ENCODE measurements at regions not wholly inside any gene's neighbourhood (a gene's known extent, or its start where the extent isn't known, plus 50 kb on each side); places are given as distances from the start of the nearest gene placed in this dataset.
A peak's percentile ranks its signal among the peaks of the same experiment; 100 is the strongest.
"Not testable (repeated sequence)": the region's sequence is repeated elsewhere in the genome, so short reads cannot be mapped to it uniquely, and the experiment has no call there.

DNA sequence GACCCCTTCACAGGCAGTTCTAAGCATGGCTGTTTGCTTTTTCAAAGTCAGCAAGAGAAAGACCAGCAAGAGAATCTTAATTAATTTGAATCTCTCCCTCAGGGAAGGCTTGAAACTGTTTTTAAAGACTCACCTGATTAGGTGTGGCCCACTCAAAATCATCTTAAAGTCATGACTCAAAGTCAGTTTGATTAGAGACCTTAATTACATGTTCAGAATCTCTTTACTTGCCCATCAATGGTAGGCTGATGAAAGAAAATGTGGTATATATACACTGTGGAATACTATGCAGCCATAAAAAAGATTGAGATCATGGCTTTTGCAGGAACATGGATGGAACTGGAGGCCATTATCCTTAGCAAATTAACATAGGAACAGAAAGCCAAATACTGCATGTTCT is 247.5 kb upstream of the PRKX start:
- Histone ChIP-seq H3K36me3 (ENCODE audit: low read depth) (no peaks in the 10 kb centered on the region), H3K4me3 (no peak overlapping the region), H3K9me3 (no peaks in the 10 kb centered on the region), H3K4me1 (ENCODE audit: low read depth) (no peaks in the 10 kb centered on the region)
- intact Hi-C loops (cut with DNase I, micrococcal nuclease), result no loop called here
- TF ChIP-seq, protein P1, sequence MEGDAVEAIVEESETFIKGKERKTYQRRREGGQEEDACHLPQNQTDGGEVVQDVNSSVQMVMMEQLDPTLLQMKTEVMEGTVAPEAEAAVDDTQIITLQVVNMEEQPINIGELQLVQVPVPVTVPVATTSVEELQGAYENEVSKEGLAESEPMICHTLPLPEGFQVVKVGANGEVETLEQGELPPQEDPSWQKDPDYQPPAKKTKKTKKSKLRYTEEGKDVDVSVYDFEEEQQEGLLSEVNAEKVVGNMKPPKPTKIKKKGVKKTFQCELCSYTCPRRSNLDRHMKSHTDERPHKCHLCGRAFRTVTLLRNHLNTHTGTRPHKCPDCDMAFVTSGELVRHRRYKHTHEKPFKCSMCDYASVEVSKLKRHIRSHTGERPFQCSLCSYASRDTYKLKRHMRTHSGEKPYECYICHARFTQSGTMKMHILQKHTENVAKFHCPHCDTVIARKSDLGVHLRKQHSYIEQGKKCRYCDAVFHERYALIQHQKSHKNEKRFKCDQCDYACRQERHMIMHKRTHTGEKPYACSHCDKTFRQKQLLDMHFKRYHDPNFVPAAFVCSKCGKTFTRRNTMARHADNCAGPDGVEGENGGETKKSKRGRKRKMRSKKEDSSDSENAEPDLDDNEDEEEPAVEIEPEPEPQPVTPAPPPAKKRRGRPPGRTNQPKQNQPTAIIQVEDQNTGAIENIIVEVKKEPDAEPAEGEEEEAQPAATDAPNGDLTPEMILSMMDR (IDR thresholded peaks at IDR 0.05), result no peak
- ATAC-seq (no peak), DNase-seq (no peak)

DNA sequence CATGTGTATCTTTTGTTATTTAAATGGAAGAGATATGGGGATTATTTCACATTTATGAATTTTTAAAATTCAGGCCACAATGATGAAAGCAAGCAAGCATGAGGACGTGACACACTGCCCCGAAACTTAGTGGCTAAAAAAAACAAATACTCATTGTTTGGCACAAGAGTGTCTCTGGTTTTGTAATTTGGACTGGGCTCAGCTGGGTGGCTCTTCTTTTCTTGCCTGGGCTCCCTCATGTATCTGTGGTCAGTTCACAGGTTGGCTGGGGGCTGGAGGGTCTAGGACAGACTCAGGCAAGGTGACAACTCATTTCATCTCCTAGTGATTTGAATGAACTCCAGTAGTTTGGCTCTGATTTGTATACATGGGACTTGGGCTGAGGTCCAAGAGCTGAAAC is 238.4 kb upstream of the PRKX start:
- no peaks in the 10 kb centered on the region for H3K9me3 ChIP-seq
- H3K4me1 ChIP-seq (ENCODE audit: low read depth), result no peaks in the 10 kb centered on the region
- DNase-seq, result no peak
- intact Hi-C loops (cut with DNase I, micrococcal nuclease), result no loop called here
- TF ChIP-seq, protein P1 (IDR thresholded peaks at IDR 0.05), result no peak
- ATAC-seq, result no peak
- no peak overlapping the region for H3K4me3 ChIP-seq
- no peaks in the 10 kb centered on the region for H3K36me3 ChIP-seq (ENCODE audit: low read depth)

DNA sequence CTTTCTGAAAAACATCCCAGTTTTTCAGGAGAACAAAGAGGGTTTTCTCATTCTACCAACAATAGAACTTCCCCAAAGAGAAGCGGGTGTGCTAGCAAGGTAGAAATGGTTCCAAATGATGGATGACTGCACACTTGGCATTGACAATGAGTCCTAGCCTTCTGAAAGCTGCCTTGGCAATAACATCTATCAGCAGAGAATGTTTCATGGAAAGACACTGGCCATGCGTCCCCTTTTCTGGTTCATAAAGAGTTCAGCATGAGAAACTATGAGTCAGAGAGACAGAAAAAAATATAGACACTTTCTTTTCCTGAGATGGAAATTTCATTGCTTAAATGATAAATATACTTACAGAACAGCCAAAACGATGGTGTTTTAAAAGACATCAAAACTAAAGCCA is 236.9 kb upstream of the PRKX start:
- no peak overlapping the region for H3K4me3 ChIP-seq
- no peak for DNase-seq
- TF ChIP-seq, protein P1 (IDR thresholded peaks at IDR 0.05), result no peak
- no peaks in the 10 kb centered on the region for H3K36me3 ChIP-seq (ENCODE audit: low read depth)
- no peaks in the 10 kb centered on the region for H3K9me3 ChIP-seq
- ATAC-seq, result no peak
- no peaks in the 10 kb centered on the region for H3K4me1 ChIP-seq (ENCODE audit: low read depth)
- intact Hi-C loops (cut with DNase I, micrococcal nuclease), result no loop called here

DNA sequence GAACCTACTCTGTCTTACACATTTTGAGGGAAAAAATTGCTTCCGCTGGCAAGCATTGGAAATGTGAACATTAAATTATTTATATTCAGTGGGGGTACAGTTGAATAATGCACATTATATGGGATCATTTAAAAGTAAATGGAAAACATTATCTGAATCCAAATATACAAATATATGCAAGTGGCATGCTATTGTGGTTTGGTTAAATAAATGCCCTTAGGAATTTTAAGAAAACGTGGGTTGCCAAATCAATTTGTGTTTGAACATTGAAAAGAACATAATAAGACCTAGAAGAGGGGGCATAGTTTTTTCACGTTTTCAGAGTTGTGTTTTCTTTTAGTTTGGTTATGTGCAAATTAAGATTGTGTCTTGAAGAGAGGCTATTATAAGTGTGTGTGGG is 230.5 kb upstream of the PRKX start:
- H3K4me3 ChIP-seq, result no peak overlapping the region
- H3K9me3 ChIP-seq, result no peaks in the 10 kb centered on the region
- H3K36me3 ChIP-seq (ENCODE audit: low read depth), result no peaks in the 10 kb centered on the region
- TF ChIP-seq, protein P1 (IDR thresholded peaks at IDR 0.05), result no peak
- ATAC-seq (no peak), DNase-seq (no peak)
- intact Hi-C loops (cut with DNase I, micrococcal nuclease), result no loop called here
- H3K4me1 ChIP-seq (ENCODE audit: low read depth), result no peaks in the 10 kb centered on the region

DNA sequence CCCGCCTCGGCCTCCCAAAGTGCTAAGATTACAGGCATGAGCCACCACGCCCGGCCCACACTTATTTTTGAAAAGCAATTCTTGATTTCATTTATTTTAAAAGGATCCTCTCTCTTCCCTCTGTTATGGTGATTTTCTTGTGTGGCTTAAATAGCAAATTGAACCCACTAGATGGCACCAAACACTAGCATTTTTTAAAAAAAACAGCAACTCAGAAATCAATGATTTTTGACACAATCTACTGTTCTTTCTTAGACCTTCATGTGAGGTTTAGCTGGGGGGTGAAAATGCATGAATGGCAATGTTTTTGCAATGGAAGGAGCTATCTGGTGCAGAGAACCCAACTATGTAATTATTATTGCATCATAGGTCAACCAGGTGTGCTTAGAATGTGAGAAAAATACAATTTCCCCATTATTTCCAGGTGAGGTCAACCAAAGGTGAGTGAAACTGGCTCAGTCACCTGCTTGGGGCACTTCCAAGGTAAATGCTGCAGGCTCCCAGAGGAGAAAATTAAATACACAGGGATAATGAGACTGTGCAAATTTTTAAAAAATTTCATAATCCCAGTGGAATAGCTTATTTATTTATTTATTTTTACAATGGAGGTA is 226.7 kb upstream of the PRKX start:
- DNase-seq (no peak), ATAC-seq (no peak)
- H3K9me3 ChIP-seq, result no peaks in the 10 kb centered on the region
- TF ChIP-seq, protein P1 (IDR thresholded peaks at IDR 0.05), result no peak
- H3K4me1 ChIP-seq (ENCODE audit: low read depth), result no peaks in the 10 kb centered on the region
- intact Hi-C loops (cut with DNase I, micrococcal nuclease), result no loop called here
- no peaks in the 10 kb centered on the region for H3K36me3 ChIP-seq (ENCODE audit: low read depth)
- no peak overlapping the region for H3K4me3 ChIP-seq

DNA sequence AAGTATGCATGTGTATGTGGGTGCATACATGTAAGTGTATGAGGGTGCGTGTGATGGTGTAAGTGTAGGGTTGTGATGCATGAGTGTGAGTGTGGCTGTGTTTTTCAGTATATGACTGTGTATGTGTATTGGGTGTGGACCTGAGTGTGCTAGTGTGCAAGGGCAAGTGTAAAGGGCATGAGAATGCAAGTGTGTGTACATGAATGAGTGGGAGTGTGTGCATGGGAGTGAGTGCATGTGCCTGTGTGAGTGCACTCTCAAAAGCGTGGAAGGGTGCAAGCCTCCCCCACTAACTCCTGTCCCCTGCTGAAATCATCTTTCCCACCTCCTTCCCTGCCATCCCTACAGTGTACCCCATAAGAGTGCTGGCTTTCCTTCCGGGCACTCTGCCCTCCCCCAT is 225.1 kb upstream of the PRKX start:
- DNase-seq (no peak), ATAC-seq (no peak)
- no peaks in the 10 kb centered on the region for H3K4me1 ChIP-seq (ENCODE audit: low read depth)
- TF ChIP-seq, protein P1 (IDR thresholded peaks at IDR 0.05), result no peak
- no peak overlapping the region for H3K4me3 ChIP-seq
- intact Hi-C loops (cut with DNase I, micrococcal nuclease), result no loop called here
- no peaks in the 10 kb centered on the region for H3K9me3 ChIP-seq
- no peaks in the 10 kb centered on the region for H3K36me3 ChIP-seq (ENCODE audit: low read depth)

DNA sequence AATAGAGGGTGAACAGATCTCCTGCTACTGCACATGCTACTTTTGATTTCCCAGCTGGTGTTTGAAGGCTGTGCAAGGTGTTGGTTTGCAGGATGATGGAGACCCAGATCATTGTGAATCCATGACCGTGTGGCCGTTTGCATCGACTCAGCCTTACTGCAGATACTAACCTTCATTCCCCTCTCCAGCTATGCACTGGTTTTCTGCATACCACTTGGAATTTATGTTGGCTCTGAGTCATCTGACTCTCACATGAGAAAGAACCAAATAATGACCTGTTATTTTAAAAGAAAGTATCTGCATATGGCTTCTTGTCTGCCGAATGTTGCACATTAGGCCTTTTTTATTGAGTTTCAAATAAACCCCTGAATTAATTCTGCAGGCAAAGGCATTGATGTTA is 221.7 kb upstream of the PRKX start:
- H3K9me3 ChIP-seq; H3K4me1 ChIP-seq (ENCODE audit: low read depth); DNase-seq; H3K36me3 ChIP-seq (ENCODE audit: low read depth); H3K4me3 ChIP-seq; intact Hi-C loops (cut with DNase I, micrococcal nuclease); ATAC-seq: not testable (repeated sequence)

DNA sequence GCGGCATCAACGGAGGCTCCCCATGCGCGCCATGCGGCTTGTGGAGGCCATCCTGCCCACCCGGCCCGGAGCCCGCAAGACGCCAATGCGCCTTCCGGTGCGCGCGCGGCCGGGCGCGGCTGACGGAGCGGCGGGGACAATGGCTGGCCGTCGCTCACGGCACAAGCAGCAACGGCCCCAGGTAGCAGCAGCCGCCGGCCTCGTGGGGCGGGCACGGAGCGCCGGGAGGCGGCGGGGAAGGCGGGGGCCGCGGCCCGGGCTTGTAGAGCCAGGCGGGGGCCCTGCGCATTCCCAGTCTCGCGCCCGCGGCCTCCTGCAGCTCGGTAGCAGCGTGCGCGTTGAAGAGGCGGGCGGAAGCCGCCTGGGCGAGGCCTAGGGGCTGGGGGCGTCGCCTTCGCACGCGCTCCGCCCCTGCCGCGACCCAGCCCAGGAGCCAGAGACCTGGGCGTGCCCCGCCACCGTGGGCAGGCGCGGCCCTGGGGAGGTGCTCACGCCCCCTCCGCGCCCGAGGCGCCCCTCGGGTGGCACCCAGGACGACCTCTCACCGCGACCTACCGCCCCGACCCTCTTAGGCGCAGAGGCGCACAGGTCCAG is 207.1 kb upstream of the PRKX start:
- H3K4me1 ChIP-seq (ENCODE audit: low read depth); H3K36me3 ChIP-seq (ENCODE audit: low read depth); H3K9me3 ChIP-seq; intact Hi-C loops (cut with DNase I, micrococcal nuclease); DNase-seq; H3K4me3 ChIP-seq: not testable (repeated sequence)
- peak; percentile 96 for ATAC-seq

All from mucosa of descending colon (tissue), 3 donors.